ENCODE measurements at regions not wholly inside any gene's neighbourhood (a gene's known extent, or its start where the extent isn't known, plus 50 kb on each side); places are given as distances from the start of the nearest gene placed in this dataset.

- TF ChIP-seq CTCF (IDR thresholded peaks at IDR 0.05): no peak
Measured at GRCh38 chr14:104440297-104440956, 139.1 kb upstream of the C14orf180 start.

DNA sequence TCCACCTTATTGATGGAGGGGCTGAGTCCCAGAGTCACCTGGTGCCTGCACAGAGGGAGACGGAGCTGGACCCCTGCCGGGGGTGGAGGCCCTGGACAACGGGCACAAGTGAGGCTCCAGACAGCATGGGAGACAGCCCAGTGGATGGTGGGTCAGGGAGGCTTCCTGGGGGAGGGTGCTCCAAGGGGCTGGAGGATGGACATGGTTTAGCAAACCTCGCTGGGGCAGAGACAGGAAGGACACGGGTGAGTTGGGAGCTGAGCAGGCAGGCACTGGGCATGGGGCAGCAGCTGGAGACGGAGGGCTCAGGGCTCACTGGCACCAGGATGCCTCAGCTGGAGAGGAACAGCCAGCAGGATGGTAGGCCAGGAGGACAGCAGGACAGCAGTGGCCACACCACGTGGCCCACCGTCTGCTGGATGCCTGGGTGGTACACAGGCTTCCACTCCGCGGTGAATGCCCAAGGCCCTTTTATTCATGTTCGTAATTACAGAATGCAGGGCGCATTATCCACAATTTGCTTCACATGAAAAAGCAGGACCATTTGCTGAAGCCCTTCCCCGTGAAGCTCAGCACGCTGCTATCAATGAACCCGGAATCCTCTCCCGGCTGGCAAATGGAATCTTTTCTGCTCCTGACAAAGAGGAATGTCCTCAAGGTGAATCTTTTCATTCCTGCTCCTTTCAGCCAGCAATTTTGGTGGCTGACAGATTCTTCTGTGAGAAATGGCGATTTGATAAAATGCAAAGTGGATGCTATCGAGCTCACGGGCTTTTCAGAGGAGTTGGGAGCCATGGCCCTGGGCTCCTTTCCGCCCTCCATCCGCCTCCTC, 138.1 kb upstream of the C14orf180 start:
- TF ChIP-seq CTCF (IDR thresholded peaks at IDR 0.05): no peak

- TF ChIP-seq CTCF (IDR thresholded peaks at IDR 0.05): no peak
Measured at GRCh38 chr14:104442107-104442551, 137.4 kb upstream of the C14orf180 start.

DNA sequence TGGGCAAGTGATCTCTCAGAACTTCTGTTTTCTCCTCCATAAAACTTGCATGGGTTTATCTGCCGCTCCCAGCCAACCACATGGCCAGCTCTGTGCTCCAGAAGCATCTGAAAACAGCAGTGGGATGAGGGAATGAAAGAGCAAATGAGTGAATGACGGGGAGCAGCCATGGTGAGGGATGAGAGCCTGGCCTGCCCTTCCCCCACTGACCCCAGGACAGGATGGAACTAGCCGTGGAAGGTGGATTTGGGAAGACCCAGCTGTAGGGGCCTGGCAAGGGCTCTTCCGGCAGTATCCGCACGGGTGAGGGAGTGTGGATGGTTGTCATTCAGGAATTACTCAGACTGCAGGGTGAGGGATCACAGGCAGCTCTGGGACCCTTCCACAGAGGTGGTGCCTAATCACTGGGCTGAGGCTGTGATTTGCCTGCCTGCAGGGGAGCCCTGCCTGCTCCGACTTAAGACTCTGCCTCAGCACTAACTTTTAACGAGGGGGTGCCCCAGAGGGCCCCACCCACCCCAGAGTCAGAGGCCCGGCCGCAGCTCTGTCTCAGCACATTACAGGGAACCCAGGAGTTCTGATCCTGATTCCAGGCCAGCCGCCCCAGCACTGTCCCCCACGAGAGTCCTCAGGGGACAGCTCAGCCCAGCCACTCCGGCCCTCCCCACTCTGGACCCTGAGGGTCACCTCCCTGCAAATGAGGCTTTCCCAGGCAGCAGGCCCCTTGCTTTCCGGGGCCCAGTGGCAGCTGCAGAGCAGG, 136.8 kb upstream of the C14orf180 start:
- TF ChIP-seq CTCF (IDR thresholded peaks at IDR 0.05): no peak

DNA sequence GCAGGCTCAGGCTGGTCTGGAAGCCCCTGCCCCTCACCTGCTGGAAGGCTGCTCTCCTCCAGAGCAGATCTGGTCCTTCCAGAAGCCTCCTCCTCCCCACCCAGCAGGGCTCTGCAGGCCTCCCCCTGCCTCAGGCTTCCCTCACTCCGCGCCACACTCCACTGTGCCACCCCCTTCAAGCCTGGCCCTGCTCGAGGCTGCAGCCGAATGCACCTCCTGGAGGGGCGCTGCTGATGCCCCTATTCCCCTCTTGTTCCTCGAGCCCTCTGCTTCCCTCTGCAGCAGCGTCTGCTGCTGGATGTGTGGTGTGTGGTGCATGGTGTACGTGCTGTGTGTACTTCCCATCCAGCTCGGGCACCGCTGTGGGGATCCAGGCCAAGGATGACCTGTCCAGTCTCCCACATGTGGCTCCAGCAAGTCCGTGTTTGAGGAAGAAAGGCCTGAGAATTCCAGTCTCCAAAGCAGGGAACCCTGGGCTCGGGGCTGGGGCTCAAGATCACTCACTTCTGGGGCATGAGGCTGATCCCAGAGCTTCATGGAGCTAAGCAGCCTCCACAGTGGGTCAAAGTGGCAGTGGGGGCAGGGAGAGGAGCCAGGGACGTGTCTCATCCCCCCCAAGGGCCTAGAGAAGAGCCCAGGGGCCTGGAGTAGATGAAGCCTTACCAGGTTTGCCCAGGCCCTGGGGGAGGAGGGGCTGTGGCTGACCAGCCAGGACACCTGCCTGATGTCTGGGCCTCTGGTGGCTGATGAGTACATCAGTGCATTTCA, 136.0 kb upstream of the C14orf180 start:
- TF ChIP-seq CTCF (IDR thresholded peaks at IDR 0.05): no peak

GRCh38 chr14:104444159-104445030, 135.2 kb upstream of the C14orf180 start:
- no peak for TF ChIP-seq CTCF (IDR thresholded peaks at IDR 0.05)

All from LNCAP (cell line).